ENCODE measurements at regions not wholly inside any gene's neighbourhood (a gene's known extent, or its start where the extent isn't known, plus 50 kb on each side); places are given as distances from the start of the nearest gene placed in this dataset.

DNA sequence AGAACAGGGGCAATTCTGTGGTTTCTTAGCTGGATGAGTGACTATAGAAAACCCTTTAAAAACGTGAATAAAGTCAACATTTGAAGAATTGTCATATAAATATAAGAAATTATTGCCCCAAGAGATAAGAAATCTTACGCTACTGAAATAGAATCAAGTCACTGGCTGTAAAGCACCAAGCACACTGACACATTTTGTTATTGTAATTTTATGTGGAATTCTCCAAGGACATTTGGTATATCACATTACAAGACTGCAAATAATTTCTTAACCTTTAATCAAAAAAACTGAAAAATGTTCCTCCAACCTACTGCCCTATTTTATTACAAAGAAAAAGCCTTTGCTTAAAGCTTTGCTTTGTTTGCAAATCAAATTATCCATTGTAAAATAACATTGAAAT lies 383.3 kb downstream of the IPMK start:
- no peak overlapping the region for H3K27ac ChIP-seq (ENCODE audit: control insufficient read depth, insufficient read depth)
- H3K9ac ChIP-seq (ENCODE audit: control insufficient read depth, insufficient read depth, low read length), result no peak overlapping the region
- H3K27me3 ChIP-seq (replicated peaks in 1 of 2; ENCODE audit: control insufficient read depth in 2 of 2, insufficient read depth in 2 of 2, low read length in 1 of 2), result no peaks in the 10 kb centered on the region
- H4K20me1 ChIP-seq (ENCODE audit: control insufficient read depth, insufficient read depth), result no peaks in the 10 kb centered on the region
- no peaks in the 10 kb centered on the region for H3K36me3 ChIP-seq (ENCODE audit: control insufficient read depth in 2 of 2, insufficient read depth in 2 of 2, low read length in 1 of 2)
- SMC1A ChIA-PET (ENCODE audit: uncharacterized antibody, unreplicated experiment), result no interaction called here
- CTCF ChIA-PET, result no interaction called here
- H3K79me2 ChIP-seq (ENCODE audit: control insufficient read depth, insufficient read depth, low read length), result no peaks in the 10 kb centered on the region
- H3K4me1 ChIP-seq (ENCODE audit: control insufficient read depth, insufficient read depth, low read length), result no peaks in the 10 kb centered on the region
- POLR2A ChIA-PET, result no interaction called here
- no peaks in the 10 kb centered on the region for H3K9me3 ChIP-seq (replicated peaks; ENCODE audit: control insufficient read depth, insufficient read depth, low read length)
- WGBS (ENCODE audit: insufficient coverage, insufficient replicate concordance, low lambda C conversion rate, missing lambda C conversion rate), result 20% methylated on average over 2 of the region's 2 CpGs
- intact Hi-C loops (cut with micrococcal nuclease; ENCODE audit: unreplicated experiment) (no loop called here), in situ Hi-C loops (cut with MboI) (no loop called here)
- no peak overlapping the region for H3K4me2 ChIP-seq (ENCODE audit: control insufficient read depth, insufficient read depth)
- no peak for FAIRE-seq
- no peak for DNase-seq (ENCODE audit: low read depth, low spot score)
- TF ChIP-seq HDAC2 (IDR thresholded peaks at IDR 0.05) (no peak), GATAD2B (conservative IDR thresholded peaks at IDR 0.05; ENCODE audit: low read depth) (no peak), CBX3 (IDR thresholded peaks at IDR 0.05; ENCODE audit: borderline replicate concordance, low read depth) (no peak), SPI1 (IDR thresholded peaks at IDR 0.05; ENCODE audit: borderline replicate concordance, insufficient read depth, low read depth, low read length) (no peak), BACH1 (IDR thresholded peaks at IDR 0.05; ENCODE audit: borderline replicate concordance) (no peak), SIX5 (IDR thresholded peaks at IDR 0.05; ENCODE audit: low read depth, low read length, severe bottlenecking) (no peak), HDGF (IDR thresholded peaks at IDR 0.05) (no peak), SMAD5 (IDR thresholded peaks at IDR 0.05; ENCODE audit: low read depth) (no peak)
- TF ChIP-seq, protein P1, sequence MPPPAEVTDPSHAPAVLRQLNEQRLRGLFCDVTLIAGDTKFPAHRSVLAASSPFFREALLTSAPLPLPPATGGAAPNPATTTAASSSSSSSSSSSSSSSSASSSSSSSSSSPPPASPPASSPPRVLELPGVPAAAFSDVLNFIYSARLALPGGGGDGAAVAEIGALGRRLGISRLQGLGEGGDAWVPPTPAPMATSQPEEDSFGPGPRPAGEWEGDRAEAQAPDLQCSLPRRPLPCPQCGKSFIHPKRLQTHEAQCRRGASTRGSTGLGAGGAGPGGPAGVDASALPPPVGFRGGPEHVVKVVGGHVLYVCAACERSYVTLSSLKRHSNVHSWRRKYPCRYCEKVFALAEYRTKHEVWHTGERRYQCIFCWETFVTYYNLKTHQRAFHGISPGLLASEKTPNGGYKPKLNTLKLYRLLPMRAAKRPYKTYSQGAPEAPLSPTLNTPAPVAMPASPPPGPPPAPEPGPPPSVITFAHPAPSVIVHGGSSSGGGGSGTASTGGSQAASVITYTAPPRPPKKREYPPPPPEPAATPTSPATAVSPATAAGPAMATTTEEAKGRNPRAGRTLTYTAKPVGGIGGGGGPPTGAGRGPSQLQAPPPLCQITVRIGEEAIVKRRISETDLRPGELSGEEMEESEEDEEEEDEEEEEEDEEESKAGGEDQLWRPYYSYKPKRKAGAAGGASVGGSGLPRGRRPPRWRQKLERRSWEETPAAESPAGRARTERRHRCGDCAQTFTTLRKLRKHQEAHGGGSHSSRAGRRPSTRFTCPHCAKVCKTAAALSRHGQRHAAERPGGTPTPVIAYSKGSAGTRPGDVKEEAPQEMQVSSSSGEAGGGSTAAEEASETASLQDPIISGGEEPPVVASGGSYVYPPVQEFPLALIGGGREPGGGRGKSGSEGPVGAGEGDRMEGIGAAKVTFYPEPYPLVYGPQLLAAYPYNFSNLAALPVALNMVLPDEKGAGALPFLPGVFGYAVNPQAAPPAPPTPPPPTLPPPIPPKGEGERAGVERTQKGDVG (CRISPR knock-in tag; IDR thresholded peaks at IDR 0.05), result no peak
- TF ChIP-seq, protein P2, sequence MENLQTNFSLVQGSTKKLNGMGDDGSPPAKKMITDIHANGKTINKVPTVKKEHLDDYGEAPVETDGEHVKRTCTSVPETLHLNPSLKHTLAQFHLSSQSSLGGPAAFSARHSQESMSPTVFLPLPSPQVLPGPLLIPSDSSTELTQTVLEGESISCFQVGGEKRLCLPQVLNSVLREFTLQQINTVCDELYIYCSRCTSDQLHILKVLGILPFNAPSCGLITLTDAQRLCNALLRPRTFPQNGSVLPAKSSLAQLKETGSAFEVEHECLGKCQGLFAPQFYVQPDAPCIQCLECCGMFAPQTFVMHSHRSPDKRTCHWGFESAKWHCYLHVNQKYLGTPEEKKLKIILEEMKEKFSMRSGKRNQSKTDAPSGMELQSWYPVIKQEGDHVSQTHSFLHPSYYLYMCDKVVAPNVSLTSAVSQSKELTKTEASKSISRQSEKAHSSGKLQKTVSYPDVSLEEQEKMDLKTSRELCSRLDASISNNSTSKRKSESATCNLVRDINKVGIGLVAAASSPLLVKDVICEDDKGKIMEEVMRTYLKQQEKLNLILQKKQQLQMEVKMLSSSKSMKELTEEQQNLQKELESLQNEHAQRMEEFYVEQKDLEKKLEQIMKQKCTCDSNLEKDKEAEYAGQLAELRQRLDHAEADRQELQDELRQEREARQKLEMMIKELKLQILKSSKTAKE (IDR thresholded peaks at IDR 0.05; ENCODE audit: low read depth, poor library complexity, severe bottlenecking), result no peak
- no peak for ATAC-seq
- no peak overlapping the region for H2AFZ ChIP-seq (ENCODE audit: control insufficient read depth, low read depth, low read length)
- RAD21 ChIA-PET (ENCODE audit: unreplicated experiment), result no interaction called here
- BruUV-seq (replicated peaks), result no TSS peak
- H3K4me3 ChIP-seq, result no peak overlapping the region

All from GM12878 (cell line).